ENCODE measurements at regions not wholly inside any gene's neighbourhood (a gene's known extent, or its start where the extent isn't known, plus 50 kb on each side); places are given as distances from the start of the nearest gene placed in this dataset.

GRCh38 chr13:40388617-40389016 is 277.8 kb downstream of the FOXO1 start:
- DNase-seq (ENCODE audit: low read depth): no peak

GRCh38 chr13:40389081-40389641 is 277.3 kb downstream of the FOXO1 start:
- no peak for DNase-seq (ENCODE audit: low read depth)

GRCh38 chr13:40390401-40390916 is 276.0 kb downstream of the FOXO1 start:
- no peak for DNase-seq (ENCODE audit: low read depth)

GRCh38 chr13:40391788-40392187 is 274.7 kb downstream of the FOXO1 start:
- no peak for DNase-seq (ENCODE audit: low read depth)

GRCh38 chr13:40394304-40394985 is 272.0 kb downstream of the FOXO1 start:
- no peak for DNase-seq (ENCODE audit: low read depth)

GRCh38 chr13:40398065-40398464 is 268.4 kb downstream of the FOXO1 start:
- no peak for DNase-seq (ENCODE audit: low read depth)

GRCh38 chr13:40399756-40400155 is 266.7 kb downstream of the FOXO1 start:
- no peak for DNase-seq (ENCODE audit: low read depth)

- peak; percentile 92 for DNase-seq (ENCODE audit: low read depth)
Measured at GRCh38 chr13:40401911-40402776, 264.3 kb downstream of the FOXO1 start.

GRCh38 chr13:40402931-40403431 is 263.5 kb downstream of the FOXO1 start:
- DNase-seq (ENCODE audit: low read depth): peak; percentile 73

- DNase-seq (ENCODE audit: low read depth): no peak
Measured at GRCh38 chr13:40403509-40404241, 262.8 kb downstream of the FOXO1 start.

GRCh38 chr13:40404407-40404806 is 262.0 kb downstream of the FOXO1 start:
- no peak for DNase-seq (ENCODE audit: low read depth)

GRCh38 chr13:40404967-40405716 is 261.3 kb downstream of the FOXO1 start:
- no peak for DNase-seq (ENCODE audit: low read depth)

GRCh38 chr13:40406405-40407120 is 259.9 kb downstream of the FOXO1 start:
- peak; percentile 82 for DNase-seq (ENCODE audit: low read depth)

- no peak for DNase-seq (ENCODE audit: low read depth)
Measured at GRCh38 chr13:40407567-40407966, 258.9 kb downstream of the FOXO1 start.

GRCh38 chr13:40408602-40409001 is 257.8 kb downstream of the FOXO1 start:
- DNase-seq (ENCODE audit: low read depth): peak; percentile 30

- no peak for DNase-seq (ENCODE audit: low read depth)
Measured at GRCh38 chr13:40409278-40409677, 257.2 kb downstream of the FOXO1 start.

- DNase-seq (ENCODE audit: low read depth): no peak
Measured at GRCh38 chr13:40410315-40410714, 256.1 kb downstream of the FOXO1 start.

- DNase-seq (ENCODE audit: low read depth): no peak
Measured at GRCh38 chr13:40420160-40420740, 246.2 kb downstream of the FOXO1 start.

- DNase-seq (ENCODE audit: low read depth): no peak
Measured at GRCh38 chr13:40422588-40423235, 243.7 kb downstream of the FOXO1 start.

GRCh38 chr13:40428354-40428753 is 238.1 kb downstream of the FOXO1 start:
- no peak for DNase-seq (ENCODE audit: low read depth)
